ENCODE measurements at regions not wholly inside any gene's neighbourhood (a gene's known extent, or its start where the extent isn't known, plus 50 kb on each side); places are given as distances from the start of the nearest gene placed in this dataset.

- DNase-seq = no peak
- Histone ChIP-seq H3K4me1 (replicated peaks; ENCODE audit: insufficient read depth) (no peaks in the 10 kb centered on the region), H2AFZ (no peak overlapping the region), H3K4me3 (no peak overlapping the region), H3K9me3 (ENCODE audit: insufficient read depth, low read depth) (no peaks in the 10 kb centered on the region), H3K9me2 (ENCODE audit: insufficient read depth) (no peaks in the 10 kb centered on the region), H3K27ac (no peak overlapping the region), H3K4me2 (no peak overlapping the region), H3F3A (ENCODE audit: insufficient read depth, low read depth) (no peaks in the 10 kb centered on the region), H3K27me3 (ENCODE audit: insufficient read depth, low read depth) (peaks cover 22% of the 10 kb centered on the region; the same call in 1 of the 2 replicates), H3K36me3 (ENCODE audit: low read depth) (no peaks in the 10 kb centered on the region), H4K20me1 (ENCODE audit: insufficient read depth) (no peaks in the 10 kb centered on the region), H3K79me2 (ENCODE audit: low read depth) (no peaks in the 10 kb centered on the region)
- TF ChIP-seq CTCF (conservative IDR thresholded peaks at IDR 0.05) (no peak), EZH2 (IDR thresholded peaks at IDR 0.05; ENCODE audit: low read depth) (no peak)
- intact Hi-C loops (cut with micrococcal nuclease; ENCODE audit: unreplicated experiment) = no loop called here
- POLR2A ChIA-PET (ENCODE audit: unreplicated experiment) = no interaction called here
- CTCF ChIA-PET = no interaction called here
- BruUV-seq (replicated peaks) = no TSS peak
These were observed 111.8 kb upstream of the ZNF32 start for GRCh38 chr10:43760514-43760913.

- Histone ChIP-seq H2AFZ (no peak overlapping the region), H3K27me3 (ENCODE audit: insufficient read depth, low read depth) (peaks cover 32% of the 10 kb centered on the region; the same call in 1 of the 2 replicates), H3F3A (ENCODE audit: insufficient read depth, low read depth) (no peaks in the 10 kb centered on the region), H3K36me3 (ENCODE audit: low read depth) (no peaks in the 10 kb centered on the region), H3K9me2 (ENCODE audit: insufficient read depth) (no peaks in the 10 kb centered on the region), H3K4me1 (replicated peaks; ENCODE audit: insufficient read depth) (no peaks in the 10 kb centered on the region), H3K9me3 (ENCODE audit: insufficient read depth, low read depth) (no peaks in the 10 kb centered on the region), H3K79me2 (ENCODE audit: low read depth) (no peaks in the 10 kb centered on the region), H4K20me1 (ENCODE audit: insufficient read depth) (no peaks in the 10 kb centered on the region), H3K4me2 (no peak overlapping the region), H3K27ac (no peak overlapping the region), H3K4me3 (no peak overlapping the region)
- POLR2A ChIA-PET (ENCODE audit: unreplicated experiment) = no interaction called here
- no peak for DNase-seq
- intact Hi-C loops (cut with micrococcal nuclease; ENCODE audit: unreplicated experiment) = no loop called here
- CTCF ChIA-PET = no interaction called here
- TF ChIP-seq CTCF (conservative IDR thresholded peaks at IDR 0.05) (no peak), EZH2 (IDR thresholded peaks at IDR 0.05; ENCODE audit: low read depth) (no peak)
- BruUV-seq (replicated peaks) = no TSS peak
These were observed 110.5 kb upstream of the ZNF32 start for GRCh38 chr10:43759216-43759615.

GRCh38 chr10:43756341-43756740, 107.7 kb upstream of the ZNF32 start:
- Histone ChIP-seq H3K79me2 (ENCODE audit: low read depth) (no peaks in the 10 kb centered on the region), H3K4me2 (no peak overlapping the region), H3K36me3 (ENCODE audit: low read depth) (no peaks in the 10 kb centered on the region), H3F3A (ENCODE audit: insufficient read depth, low read depth) (no peaks in the 10 kb centered on the region), H2AFZ (no peak overlapping the region), H3K27me3 (ENCODE audit: insufficient read depth, low read depth) (peaks cover 56% of the 10 kb centered on the region), H3K27ac (no peak overlapping the region), H4K20me1 (ENCODE audit: insufficient read depth) (no peaks in the 10 kb centered on the region), H3K9me2 (ENCODE audit: insufficient read depth) (no peaks in the 10 kb centered on the region), H3K4me1 (replicated peaks; ENCODE audit: insufficient read depth) (no peaks in the 10 kb centered on the region), H3K9me3 (ENCODE audit: insufficient read depth, low read depth) (no peaks in the 10 kb centered on the region), H3K4me3 (no peak overlapping the region)
- POLR2A ChIA-PET (ENCODE audit: unreplicated experiment) = no interaction called here
- BruUV-seq (replicated peaks) = no TSS peak
- DNase-seq = no peak
- CTCF ChIA-PET = no interaction called here
- intact Hi-C loops (cut with micrococcal nuclease; ENCODE audit: unreplicated experiment) = no loop called here
- TF ChIP-seq CTCF (conservative IDR thresholded peaks at IDR 0.05) (no peak), EZH2 (IDR thresholded peaks at IDR 0.05; ENCODE audit: low read depth) (no peak)

All from PC-9 (cell line).